Activated CD8-positive, alpha-beta memory T cell treated with anti-CD3 and anti-CD28 coated beads, Interleukin-2, amount 50 U/mL, for 24 hours (primary cell): ENCODE measurements at regions not wholly inside any gene's neighbourhood (a gene's known extent, or its start where the extent isn't known, plus 50 kb on each side); places are given as distances from the start of the nearest gene placed in this dataset.

Experiments used
- DNase-seq: peaks from one replicate; pipeline ENCODE4 v3.0.0-alpha.2; 2020; ENCODE audit errors: extremely low read depth

GRCh38 chr4:180565856-180566431, 1677.3 kb upstream of the TENM3 start:
- DNase-seq, result no peak

DNA sequence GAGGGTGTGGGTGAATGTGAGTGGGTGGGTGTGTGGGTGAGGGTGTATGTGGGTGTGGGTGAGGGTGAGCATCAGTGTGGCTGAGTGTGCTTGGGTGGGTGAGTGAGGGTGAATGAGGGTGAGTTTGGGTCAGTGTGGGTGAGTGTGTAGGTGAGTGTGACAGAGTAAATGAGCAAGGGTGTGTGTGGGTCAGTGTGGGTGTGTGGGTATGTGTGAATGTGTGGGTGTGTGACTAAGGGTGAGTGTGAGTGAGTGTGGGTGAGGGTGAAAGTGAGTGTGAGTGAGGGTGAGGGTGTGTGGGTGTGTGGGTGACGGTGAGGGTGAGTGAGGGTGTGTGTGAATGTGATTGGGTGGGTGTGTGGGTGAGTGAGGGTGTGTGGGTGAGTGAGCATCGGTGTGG, 1676.7 kb upstream of the TENM3 start:
- no peak for DNase-seq

DNA sequence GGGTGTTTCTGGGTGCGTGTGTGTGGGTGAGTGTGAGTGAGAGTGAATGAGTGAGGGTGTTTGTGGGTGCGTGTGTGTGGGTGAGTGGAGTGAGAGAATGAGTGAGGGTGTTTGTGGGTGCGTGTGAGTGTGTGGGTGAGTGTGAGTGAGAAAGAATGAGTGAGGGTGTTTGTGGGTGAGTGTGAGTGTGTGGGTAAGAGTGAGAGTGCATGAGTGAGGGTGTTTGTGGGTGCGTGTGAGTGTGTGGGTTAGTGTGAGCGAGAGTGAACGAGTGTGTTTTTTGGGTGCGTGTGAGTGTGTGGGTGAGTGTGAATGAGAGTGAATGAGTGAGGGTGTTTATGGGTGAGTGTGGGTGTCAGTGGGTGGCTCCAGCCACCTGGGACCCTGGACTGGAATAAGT, 1676.1 kb upstream of the TENM3 start:
- DNase-seq, result no peak

DNA sequence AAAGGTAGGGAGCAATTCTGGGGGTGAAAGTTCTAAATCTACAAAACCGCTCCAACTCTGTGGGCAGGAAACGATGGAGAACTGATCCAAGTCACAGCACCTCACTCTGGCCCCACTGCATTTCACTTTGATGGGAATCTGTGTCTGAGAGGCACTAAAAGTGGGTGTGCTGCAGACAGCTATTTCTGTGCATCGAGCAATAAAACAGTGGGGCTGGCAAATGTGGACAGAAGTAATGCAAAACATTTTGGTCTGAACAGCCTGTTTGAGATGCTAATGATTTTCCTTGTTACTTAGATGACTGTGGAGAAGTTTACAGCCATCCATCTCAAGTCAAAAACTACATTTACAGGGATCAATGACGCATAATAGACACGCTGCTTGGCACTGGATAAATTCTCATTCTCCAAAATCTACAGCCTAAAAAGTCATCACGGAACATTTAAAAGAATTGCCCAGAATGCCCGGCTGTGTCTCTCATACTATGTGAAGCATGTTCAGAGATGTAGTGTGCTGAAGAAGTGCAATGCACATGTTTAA, 1671.6 kb upstream of the TENM3 start:
- no peak for DNase-seq

GRCh38 chr4:180578175-180578574, 1665.0 kb upstream of the TENM3 start:
- no peak for DNase-seq

DNA sequence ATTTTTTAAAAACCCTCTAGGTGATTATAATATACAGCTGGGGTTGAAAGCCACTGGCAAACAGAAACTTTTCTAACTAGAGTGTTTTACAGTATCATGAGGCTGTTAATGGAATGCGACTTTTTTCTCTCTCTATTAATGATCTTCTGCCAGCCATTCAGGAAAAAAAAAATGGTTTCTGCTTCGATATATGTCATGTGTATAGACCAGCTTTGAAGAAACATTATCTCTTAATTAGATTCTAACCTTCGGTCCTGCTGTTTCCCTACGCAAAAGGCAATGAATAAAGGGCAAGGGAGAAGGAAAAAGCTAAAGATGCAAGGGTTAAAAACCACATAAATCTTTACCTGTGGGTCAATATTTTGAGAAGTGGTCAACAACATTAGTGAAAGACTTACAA, 1662.1 kb upstream of the TENM3 start:
- no peak for DNase-seq

DNA sequence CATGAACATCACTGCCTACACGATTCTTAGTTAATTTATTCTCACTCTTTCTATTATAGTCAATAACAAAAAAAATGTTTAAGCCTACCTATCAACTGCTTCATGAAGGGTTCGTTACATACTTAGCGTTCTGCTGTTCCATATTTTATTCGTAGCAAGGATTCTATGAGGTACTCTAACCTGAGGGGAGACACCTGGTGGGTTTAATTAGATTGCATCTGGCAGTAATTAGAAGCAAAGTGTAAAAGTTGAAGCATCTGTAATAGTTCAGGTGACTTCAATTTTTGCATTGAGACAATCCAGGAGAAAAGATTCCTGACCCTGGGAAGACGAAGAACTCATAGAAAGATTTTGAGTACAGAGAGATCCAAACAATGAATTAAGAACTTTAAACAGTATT, 1655.8 kb upstream of the TENM3 start:
- DNase-seq, result no peak

DNA sequence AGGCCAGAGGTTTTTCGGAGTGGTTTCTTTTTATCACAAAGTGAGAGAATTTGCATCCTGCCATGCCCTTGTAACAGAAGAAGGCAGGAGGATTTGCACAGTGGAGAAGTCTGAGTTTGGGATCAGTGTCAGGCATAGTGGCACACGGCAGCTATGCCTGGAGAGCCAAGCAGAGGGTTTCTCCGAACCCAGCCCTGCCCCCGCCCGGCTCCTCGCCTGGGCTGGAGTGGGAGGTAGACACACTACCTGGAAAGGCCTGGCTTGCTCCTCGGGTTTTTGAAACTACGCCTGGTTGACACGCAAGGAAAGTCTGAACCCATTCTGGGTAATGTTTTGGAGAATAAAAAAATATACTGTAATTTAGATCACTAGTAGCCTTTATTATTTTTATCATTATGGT, 1653.6 kb upstream of the TENM3 start:
- DNase-seq, result no peak

- no peak for DNase-seq
Measured at GRCh38 chr4:180596888-180597483, 1646.2 kb upstream of the TENM3 start.

DNA sequence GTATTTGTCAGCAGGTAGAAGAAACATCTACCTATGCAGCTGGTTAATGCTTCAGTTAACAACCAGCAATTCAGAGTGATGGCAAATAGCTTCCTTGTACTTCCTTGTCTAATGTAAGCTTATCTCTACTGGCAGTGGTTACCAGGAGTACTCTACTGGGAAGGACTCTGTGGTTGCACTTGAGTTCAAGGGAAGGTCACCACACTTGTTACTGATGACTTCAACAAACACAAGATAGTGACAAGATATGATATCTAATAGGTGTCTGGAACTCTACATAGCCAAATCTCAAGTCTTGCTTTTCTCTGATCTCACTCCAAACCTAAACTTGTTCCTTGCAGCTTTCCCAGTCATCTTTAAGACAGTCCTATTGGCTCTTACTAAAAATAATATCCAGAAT, 1644.9 kb upstream of the TENM3 start:
- DNase-seq, result no peak

- no peak for DNase-seq
Measured at GRCh38 chr4:180603791-180604190, 1639.4 kb upstream of the TENM3 start.

- no peak for DNase-seq
Measured at GRCh38 chr4:180610324-180610723, 1632.9 kb upstream of the TENM3 start.

GRCh38 chr4:180615746-180616145, 1627.5 kb upstream of the TENM3 start:
- DNase-seq, result no peak

GRCh38 chr4:180617196-180617595, 1626.0 kb upstream of the TENM3 start:
- DNase-seq, result no peak

- no peak for DNase-seq
Measured at GRCh38 chr4:180618396-180618795, 1624.8 kb upstream of the TENM3 start.

GRCh38 chr4:180619440-180619839, 1623.8 kb upstream of the TENM3 start:
- no peak for DNase-seq

DNA sequence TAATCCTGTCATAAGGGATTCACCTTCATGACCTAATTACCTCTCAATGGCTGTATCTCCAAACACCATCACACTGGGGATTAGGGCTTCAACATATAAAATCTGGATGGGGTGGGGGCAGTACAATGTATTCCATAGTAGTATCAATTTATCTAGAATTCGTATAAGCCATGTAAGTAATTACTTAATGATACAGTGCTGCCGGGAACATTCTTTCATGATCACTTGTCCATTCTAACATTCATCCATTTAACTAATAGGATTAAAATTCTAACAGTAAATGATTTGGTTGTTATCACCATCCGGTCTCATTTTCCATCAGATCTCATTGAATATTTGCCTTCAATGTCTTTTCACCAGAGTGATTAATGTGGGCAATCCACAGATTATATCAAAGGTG, 1620.9 kb upstream of the TENM3 start:
- DNase-seq, result no peak

DNA sequence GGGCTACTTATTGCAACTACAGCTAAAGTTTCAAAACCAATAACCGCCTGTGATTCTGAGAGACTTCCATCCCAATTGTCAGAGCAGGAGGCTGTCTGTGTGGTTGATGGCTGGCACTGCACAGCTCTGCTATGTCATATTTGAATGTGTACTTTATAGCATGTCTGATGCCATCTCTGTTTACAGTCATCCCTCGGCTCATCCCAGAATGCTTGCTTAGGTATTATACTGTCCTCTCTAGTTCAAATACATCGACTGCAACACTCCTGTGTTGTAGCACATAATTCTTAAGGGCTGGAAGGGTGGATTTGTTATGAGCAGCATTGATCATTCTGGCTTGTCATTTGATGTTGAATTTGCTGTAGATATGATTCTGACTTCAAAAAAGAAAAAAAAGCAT, 1617.5 kb upstream of the TENM3 start:
- no peak for DNase-seq

DNA sequence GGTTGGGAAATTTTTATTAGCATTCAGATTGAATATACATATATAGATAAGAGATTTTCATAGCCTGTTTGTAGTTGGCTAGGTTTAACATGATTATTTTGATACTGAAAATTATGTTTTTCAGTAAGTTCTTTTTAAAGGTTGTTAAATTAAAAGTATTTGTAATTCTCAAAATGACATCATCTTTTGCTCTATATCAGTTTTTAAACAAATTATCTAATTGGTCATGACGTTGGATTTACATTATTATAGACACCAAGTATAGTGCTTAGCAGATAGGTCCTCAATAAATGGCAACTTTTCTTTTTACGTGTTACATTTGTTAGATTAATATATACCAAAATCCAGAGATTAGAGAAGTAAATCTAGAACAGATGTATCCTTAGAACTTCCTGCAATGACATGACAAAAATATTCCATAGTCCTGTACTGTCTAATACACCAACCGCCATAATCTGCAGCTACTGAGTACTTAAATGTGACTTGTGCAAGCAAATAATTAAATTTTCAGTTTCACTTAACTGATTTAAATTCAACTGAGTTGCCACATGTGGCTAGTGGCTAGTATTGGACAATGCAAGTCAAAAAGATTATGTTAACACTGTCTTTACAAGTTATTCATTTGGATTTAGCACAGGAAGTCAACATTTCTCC, 1613.1 kb upstream of the TENM3 start:
- no peak for DNase-seq

DNA sequence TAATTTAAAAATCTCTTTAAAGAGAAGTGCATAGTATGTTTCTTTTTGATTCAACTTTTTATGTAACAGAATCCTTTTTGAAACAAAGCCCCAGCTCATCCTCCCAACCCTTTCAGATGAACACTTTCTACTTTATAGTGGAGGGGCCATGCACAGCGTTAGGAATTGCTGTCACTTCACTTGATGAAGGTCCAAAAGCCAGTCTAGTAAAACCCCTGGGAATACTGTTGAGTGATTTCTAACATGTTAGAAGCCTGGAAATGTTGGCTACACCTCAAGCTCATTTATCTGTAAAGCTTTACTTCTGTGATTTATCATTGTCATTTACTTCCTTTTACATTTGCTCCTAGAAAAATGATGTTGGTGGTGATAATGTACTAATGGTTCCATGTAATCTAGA, 1608.9 kb upstream of the TENM3 start:
- DNase-seq, result no peak

GRCh38 chr4:180635281-180635680, 1607.9 kb upstream of the TENM3 start:
- DNase-seq, result no peak

DNA sequence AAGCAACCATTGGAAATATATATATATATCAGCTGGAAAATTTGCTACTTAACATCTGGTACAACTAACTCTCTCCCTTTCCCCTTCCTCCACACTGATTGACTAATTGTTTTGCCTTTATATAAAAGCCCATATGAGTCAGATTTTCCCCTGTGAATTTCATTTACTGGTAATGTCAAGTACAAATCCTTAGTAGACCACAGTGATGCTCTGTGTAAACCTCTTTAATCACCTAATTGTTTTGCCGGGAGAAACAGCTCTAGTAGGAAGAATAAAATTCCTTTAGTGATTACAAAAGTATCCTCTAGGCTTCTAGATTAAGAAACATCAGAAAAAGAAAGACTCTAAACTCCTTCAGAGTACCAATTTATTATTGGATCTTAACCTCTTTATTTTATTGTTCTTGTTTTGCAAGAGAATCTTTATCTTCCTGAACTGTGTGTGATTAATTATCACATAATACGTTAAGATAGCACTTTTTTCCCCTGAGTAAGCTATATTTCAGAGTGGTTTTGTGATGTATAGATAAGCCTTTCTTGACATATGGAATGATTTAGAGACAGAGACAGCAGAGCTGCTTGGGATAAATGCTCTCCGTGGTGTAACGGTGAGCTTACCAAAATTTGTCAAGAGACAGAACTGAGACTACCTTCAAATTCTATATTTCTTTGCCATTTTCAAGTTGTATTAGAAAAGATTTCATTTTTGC, 1606.4 kb upstream of the TENM3 start:
- DNase-seq, result no peak

- DNase-seq, result no peak
Measured at GRCh38 chr4:180637616-180638015, 1605.6 kb upstream of the TENM3 start.
